GM19043 (cell line): ENCODE measurements at regions not wholly inside any gene's neighbourhood (a gene's known extent, or its start where the extent isn't known, plus 50 kb on each side); places are given as distances from the start of the nearest gene placed in this dataset.
"Not testable (repeated sequence)": the region's sequence is repeated elsewhere in the genome, so short reads cannot be mapped to it uniquely, and the experiment has no call there.

Source experiments
- ATAC-seq: cut with Tn5 transposase; IDR thresholded peaks from one replicate; pipeline ENCODE4 v1.9.1; 2021; ENCODE audit warnings: low read depth; ENCODE audit not compliant: unreplicated experiment

DNA sequence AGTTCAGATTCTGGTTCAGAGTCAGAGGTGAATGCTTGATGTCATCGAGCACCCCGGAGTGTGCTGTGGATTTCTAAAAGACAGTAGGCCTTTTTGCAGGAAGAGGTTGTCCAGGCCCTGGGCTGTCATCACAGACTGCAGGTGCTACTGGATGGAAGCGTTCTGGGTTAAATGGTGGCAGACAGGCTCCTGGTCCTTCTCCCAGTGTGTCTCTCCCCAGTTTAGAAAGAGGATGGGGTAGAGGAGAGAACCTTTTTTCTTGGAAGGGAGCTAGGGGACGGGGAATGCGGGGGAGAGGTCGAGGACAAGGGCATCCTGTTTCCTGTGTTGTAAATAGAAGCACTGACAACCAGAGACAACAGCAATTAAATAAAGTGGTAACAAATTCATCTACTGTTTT, 102.3 kb upstream of the NUDT6 start:
- ATAC-seq: no peak

- ATAC-seq: no peak
Measured at GRCh38 chr4:123025398-123025797, 103.0 kb upstream of the NUDT6 start.

DNA sequence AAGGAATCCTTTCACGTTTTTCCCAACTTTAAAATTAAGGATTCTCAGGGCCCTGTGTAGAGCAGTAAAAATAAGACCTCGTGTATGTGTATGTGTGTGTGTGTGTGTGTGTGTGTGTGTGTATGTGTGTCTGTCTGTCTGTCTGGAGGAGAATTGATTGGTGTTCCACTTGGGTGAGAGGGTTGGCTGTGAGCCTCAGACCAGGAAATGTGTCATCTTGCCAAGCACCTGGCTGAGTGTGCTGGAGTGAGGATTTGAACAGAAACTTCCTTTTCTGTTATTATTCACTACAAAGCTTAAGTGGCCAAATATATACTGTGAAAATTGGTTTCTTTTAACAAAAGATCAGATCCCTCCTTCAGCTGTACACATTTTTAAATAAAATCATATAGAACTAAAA, 103.6 kb upstream of the NUDT6 start:
- ATAC-seq: not testable (repeated sequence)

- ATAC-seq: no peak
Measured at GRCh38 chr4:123031664-123032063, 109.3 kb upstream of the NUDT6 start.

DNA sequence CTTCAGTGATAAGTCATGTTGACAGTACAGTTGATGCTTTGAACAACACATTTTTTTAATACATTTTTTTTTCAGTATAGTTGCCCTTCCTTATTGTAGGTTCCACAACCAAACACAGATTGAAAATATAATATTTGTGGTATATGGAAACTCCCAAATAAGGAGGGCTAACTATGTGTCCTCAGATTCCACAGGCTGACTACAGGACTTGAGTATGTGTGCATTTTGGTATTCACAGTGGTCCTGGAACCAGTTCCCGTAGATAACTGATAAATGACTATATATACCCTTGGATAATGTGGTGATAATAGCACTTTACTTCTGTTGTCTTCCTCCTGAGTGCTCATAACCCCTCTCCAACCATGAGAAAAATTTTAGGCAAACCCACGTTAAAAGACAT, 111.6 kb upstream of the NUDT6 start:
- no peak for ATAC-seq

DNA sequence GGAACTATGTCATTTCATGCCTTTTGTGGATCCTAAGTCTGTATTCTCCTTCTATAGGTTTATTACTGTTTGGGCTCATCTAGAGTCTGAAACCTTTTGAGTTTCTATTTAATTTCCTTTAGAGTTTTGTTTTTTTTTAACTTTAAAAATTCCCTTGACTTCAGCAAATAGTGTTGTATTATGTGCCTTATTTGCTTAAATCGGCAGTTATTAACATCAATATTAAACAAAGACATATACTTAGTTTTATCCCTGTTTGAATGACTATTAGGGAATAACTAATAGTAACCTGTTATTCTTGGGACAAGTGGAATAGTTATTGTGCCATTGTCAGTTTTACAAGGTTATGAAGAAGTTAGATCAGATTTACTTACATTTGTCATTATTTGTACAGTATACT, 112.8 kb upstream of the NUDT6 start:
- ATAC-seq: no peak

- no peak for ATAC-seq
Measured at GRCh38 chr4:123037804-123038203, 115.4 kb upstream of the NUDT6 start.

- no peak for ATAC-seq
Measured at GRCh38 chr4:123042095-123042494, 119.7 kb upstream of the NUDT6 start.

DNA sequence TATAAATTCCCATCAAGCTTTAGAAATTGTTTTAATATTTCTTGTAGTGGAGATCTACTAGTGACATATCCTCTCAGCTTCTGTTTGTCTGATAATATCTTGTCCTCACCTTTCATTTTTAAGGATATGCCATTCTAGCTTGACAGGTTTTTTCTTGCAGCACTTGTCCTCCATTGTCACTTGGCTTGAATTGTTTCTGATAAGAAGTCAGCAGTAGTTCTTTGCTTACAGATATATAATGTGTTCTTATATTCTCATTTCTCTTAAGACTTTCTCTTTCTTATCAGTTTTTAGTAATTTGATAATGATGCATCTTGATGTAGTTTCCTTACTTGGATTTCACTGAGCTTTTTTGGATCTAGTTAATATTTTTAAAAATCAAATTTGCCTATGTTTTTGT, 120.6 kb upstream of the NUDT6 start:
- no peak for ATAC-seq

GRCh38 chr4:123043793-123044425, 121.5 kb upstream of the NUDT6 start:
- ATAC-seq: no peak

DNA sequence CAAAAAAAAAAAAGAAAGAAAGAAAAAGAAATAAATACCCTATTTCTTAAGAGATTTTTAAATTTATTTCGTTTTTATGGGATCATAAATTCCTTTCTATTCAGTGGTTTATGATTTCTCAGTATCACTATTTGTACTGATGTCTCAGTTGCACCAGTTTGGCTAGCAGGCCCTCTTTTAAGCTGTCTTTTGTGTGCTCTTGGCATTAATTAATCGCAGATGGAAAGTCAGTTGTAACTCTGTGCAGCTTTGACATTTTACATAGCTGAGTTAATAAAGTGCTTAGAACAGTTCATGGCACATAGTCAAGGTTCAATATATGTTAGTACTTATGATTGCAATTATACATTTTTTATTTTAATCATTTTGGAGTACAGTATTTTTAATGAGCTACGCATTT, 123.7 kb upstream of the NUDT6 start:
- no peak for ATAC-seq

DNA sequence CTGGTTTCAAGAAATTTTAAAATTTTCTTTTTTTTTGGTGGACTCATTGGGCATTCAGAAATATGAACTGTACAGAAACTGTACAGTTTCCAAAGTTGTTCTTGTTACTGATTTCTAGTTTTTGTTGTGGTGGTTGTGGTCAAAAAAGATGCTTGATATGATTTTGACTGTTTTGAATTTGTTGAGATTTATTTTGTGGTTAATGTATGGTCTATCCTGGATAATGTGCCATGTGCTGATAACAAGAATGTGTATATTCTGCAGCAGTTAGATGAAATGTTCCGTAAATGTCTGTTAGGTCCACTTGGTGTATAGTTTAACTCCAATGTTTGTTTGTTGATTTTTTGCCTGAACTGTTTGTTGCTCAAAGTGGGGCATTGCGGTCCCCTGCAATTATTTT, 127.6 kb upstream of the NUDT6 start:
- no peak for ATAC-seq

GRCh38 chr4:123052007-123052406, 129.6 kb upstream of the NUDT6 start:
- ATAC-seq: no peak

GRCh38 chr4:123055943-123056342, 133.5 kb upstream of the NUDT6 start:
- no peak for ATAC-seq

- ATAC-seq: no peak
Measured at GRCh38 chr4:123060039-123060770, 137.8 kb upstream of the NUDT6 start.

DNA sequence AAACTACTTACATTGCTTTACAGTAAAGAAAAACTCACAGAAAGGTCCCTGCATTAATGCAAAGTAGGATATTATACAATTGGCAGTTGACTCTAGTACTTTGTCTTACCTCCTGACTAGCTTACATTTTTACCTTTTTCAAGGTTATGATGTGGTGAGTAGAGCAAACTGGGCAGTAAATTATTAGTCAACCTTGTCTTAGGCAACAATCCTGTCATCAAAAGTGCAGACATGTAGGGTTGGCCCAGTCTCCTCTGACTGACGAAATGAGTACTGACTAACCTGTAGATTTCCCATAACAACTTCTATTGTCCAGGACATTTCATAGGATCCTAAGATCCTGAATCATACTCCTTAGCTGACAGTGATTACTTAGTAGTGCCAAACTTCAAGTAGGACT, 142.0 kb upstream of the NUDT6 start:
- no peak for ATAC-seq

DNA sequence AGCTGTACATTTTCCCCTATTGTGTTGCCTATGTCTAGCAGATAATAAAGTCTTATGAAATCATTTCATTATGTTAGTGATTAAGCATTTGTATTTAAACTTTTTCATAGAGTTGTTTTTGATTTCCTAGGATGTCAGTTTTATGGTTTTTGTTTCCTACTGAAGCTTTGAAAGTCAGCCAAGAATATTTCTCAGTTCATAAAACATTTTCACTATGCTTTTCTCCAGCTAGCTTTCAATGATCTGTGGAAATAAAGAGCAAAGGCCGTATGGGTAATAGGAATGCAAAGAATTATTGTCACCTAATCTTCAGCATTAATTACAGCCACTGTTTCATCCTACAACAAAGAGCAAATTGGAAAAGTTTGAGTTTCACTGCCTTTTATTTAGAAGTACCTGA, 145.7 kb upstream of the NUDT6 start:
- no peak for ATAC-seq

DNA sequence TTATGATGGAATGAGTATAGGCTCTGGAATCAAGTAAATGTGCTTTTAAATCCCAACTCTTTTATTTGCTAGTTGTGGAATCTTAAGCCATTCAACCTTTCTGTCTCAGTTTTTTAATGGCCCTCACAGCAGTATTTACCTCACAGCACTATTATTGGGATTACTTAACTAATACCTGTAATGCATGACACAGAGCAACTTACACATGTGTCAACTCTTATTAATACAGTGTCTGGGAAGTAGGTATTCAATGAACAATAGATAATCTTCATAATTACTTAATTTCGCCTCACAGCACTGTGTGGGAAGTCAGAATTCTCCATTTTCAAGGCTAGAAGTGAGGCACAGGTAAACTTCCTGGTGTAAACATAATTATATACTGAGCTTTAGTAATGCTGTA, 149.7 kb upstream of the NUDT6 start:
- ATAC-seq: no peak

DNA sequence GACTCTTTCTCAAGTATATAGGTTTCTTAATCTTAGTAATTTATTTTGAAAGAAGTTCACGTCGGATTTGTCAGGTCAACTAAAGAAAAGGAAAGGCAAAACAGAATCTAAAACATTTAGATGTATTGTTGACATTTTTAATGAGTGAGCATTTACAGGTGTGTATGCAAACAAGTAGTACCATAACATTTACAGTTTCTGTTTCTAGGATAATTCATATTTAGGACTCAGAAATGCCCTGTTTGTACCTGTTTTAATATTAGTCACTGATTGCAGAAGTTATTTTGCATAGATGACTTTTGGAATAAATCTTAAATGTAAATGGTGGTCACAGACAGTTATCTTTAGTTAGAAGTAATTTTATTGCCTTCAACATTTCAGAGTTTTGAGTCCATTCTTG, 151.3 kb upstream of the NUDT6 start:
- no peak for ATAC-seq

DNA sequence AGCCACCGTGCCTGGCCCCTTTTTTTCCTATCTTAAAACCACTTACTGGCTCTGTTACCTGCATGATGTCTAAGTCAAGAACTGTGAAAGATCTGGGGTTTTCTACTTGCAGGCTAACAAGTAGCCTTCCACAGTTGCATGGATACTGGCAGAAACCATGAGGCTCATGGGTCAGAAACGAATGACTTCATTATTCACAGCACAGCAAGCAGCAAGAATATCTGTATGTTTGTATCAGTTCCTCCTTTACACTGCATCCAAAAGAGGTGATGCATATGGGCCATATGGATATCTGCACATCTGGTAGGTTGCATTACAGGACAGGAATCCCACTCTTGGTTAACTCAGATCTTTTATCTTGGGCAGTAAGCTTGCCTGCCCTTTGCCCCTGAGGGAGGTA, 154.9 kb upstream of the NUDT6 start:
- ATAC-seq: no peak

- ATAC-seq: no peak
Measured at GRCh38 chr4:123081971-123082370, 159.6 kb upstream of the NUDT6 start.

- ATAC-seq: no peak
Measured at GRCh38 chr4:123083646-123084045, 161.2 kb upstream of the NUDT6 start.

DNA sequence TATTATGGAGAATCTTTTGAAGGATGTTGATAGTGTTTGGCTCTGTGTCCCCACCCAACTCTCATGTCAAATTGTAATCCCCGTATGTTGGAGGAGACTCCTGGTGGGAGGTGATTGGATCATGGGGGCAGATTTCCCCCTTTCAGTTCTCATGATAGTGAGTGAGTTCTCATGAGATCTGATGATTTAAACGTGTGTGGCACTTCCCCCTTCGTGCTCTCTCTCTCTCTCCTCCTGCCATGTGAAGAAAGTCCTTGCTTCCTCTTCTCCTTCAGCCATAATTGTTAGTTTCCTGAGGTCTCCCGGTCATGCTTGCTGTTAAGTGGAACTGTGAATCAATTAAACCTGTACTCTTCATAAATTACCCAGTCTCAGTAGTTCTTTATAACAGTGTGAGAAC, 166.1 kb upstream of the NUDT6 start:
- no peak for ATAC-seq
